Mucosa of gallbladder (tissue), 1 donor: ENCODE measurements at regions not wholly inside any gene's neighbourhood (a gene's known extent, or its start where the extent isn't known, plus 50 kb on each side); places are given as distances from the start of the nearest gene placed in this dataset.

Experiments
- DNase-seq: peaks from one replicate; pipeline ENCODE4 v3.0.0-alpha.2; 2020; ENCODE audit warnings: low spot score
- donor health status: DM: no; HTN: no; CAD: no.

DNA sequence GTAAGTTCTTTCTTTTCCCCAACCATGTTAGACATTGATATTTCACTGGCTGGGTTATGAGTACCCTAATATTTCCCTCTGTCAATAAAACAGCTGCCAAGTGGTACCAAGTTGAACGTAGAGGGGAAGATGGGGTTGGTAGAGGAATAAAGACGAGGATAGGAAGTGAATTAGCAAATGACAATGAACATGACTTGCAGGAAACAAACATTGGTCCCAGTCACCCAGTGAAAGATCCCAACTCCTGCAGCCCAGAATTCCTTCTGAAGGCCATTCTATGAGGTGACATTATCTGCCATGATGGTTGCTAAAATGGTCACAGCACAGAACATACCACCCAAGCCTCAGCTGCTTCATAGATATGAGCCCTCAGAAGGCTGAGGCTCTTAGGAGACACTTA is 159.0 kb upstream of the CTNNB1 start:
- no peak for DNase-seq

- no peak for DNase-seq
These were observed 157.8 kb upstream of the CTNNB1 start for GRCh38 chr3:41041462-41041861.

- no peak for DNase-seq
These were observed 157.4 kb upstream of the CTNNB1 start for GRCh38 chr3:41041899-41042298.

GRCh38 chr3:41044523-41044922 is 154.8 kb upstream of the CTNNB1 start:
- DNase-seq = no peak

DNA sequence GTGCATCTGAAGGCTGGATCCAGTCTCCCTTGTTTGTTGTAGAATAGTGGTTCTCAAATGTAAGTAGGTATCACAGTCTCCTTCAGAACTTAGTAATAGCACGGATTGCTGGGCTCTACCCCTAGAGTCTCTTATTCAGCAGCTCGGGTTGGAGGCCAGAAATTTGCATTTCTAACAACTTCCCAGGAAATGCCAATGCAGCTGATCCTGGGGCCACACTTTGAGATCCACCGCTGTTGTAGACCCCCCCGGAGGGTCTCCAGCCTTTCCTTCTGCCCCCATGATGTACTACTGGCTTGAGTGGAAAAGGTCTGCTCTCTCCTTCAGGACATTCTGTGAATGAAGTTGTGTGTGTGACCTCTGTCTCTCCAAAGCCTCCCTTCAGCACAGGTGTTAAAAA is 153.8 kb upstream of the CTNNB1 start:
- no peak for DNase-seq

DNA sequence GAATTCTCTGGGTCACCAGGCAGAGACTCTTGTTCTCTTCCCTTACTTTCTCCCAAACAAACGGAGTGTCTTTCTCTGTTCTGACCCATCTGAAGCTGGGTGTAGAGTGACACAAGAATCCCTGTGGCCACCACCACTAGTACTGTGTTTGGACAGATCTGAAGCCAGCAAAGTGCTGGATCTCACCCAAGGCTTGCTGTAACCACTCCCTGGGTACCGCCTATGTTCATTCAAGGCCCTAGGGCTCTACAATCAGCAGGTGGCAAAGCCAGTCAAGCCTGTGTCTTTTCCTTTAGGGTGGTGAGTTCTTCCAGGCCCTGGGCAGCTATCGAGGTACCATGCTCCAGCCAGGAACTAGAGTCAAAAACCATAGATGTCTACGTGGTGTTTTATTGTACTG is 149.2 kb upstream of the CTNNB1 start:
- peak; percentile 30 for DNase-seq

DNA sequence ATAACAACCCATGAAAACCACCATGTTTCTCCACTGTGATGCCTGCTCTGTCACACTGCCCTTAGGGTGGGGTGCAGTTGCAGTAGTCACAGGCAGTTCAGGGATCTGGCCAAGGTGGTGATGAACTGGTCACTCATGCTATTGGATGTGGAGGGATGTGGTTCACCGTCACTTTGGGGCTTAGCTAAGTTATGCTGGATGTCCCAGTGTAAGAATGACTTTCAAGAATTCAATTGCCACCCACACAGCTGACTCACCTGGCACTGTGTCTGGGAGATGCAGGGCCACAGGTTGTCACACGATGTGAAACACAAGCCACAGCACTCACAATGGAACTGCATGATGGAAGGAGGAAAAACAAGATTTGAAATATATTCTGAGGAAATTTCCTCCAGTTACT is 146.1 kb upstream of the CTNNB1 start:
- no peak for DNase-seq

GRCh38 chr3:41060106-41060505 is 139.2 kb upstream of the CTNNB1 start:
- no peak for DNase-seq

DNA sequence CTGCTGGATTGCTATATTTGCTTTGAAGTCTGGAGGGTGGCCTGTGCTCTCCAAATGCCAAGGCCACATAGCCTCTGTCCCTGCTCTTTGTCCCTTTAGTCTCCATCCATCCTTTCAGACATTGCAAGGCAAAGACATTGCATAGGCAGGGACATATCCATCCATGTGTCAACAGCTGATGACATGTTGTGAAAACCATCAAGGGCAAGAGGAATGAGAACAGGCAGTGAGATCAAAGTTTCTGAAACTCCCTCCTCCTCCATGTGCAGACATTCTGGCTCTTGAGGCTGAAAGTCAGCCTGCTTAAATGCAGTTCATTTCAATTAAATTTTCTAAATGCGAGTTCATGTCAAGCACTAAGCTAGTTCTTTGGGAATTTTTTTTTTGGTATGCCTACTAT is 135.2 kb upstream of the CTNNB1 start:
- no peak for DNase-seq

- DNase-seq = no peak
These were observed 134.8 kb upstream of the CTNNB1 start for GRCh38 chr3:41064526-41064925.

DNA sequence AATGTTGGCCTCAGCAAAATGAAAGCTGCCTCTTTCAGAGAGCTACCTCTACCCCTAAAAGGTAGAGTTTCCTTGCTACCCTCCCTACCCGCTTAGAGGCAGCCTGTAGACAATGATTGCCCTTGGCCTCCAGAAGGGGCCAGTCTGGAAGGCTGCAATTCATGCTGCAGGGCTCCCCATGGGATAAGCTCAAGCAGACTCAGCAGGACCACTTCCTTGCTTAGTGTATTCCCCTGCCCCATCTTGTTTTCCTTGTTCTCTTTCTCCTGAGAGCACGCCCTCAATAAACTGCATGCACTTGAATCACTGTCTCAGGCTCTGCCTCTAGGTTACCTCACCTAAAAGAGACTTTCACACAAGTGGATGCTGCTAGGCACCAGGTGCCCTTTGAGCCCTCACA is 134.0 kb upstream of the CTNNB1 start:
- no peak for DNase-seq

DNA sequence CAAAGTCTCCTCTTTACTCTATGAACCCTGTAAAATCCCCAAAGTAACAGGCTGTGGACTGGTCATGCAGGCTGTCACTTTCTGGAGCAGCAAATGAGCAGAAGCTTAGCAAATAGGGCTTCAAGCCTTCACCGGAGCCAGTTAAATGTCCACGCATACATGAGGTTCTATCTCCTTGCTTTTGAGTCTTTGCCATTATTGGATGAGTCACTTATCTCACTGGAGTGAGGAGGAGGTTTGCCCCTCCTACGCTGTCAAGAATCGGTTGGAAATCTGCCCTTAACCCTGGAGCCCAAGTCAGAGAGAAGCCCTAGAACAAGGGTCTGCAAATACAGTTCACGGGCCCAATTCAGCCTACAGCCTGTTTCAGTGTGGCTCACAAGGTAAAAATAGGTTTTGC is 126.1 kb upstream of the CTNNB1 start:
- no peak for DNase-seq

DNA sequence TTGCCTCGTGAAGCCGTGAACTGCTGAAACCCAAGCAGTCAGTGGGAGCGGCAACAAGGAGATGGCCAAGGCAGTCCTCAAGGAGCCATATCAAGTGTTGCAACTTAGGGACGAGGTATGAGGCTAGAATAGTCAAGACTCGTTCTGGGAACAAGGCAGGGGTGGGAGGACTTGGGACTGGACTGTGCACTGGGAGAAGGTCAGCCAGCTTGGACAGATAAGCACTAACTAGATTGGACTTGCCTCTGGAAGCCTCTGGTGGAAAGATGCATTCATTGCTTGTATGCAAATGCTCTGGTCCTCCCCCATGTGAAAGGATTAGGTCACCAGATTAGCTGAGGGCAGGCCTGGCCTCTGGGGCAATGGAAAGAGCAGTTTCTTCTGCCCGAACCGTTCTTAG is 123.3 kb upstream of the CTNNB1 start:
- no peak for DNase-seq

GRCh38 chr3:41076399-41076798 is 122.9 kb upstream of the CTNNB1 start:
- DNase-seq = no peak

DNA sequence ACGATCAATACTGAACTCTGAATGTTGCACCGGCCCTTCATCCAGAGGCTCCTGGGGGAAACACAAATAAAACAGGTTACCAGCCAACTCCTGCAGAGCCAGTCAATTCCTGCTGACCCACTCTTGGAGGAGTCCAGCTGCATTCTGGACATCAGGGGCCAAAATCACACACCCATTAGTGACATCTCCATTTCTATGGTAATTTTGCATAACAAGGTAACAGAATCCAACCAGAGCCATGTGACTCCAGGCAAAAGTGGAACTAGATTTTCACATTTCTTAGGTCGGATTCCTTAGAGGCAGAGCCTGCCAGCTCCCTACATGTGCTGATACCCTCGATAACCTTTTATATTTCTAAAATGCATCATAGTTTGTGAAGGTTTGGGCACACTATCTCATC is 119.2 kb upstream of the CTNNB1 start:
- DNase-seq = no peak

GRCh38 chr3:41088882-41089281 is 110.4 kb upstream of the CTNNB1 start:
- no peak for DNase-seq

DNA sequence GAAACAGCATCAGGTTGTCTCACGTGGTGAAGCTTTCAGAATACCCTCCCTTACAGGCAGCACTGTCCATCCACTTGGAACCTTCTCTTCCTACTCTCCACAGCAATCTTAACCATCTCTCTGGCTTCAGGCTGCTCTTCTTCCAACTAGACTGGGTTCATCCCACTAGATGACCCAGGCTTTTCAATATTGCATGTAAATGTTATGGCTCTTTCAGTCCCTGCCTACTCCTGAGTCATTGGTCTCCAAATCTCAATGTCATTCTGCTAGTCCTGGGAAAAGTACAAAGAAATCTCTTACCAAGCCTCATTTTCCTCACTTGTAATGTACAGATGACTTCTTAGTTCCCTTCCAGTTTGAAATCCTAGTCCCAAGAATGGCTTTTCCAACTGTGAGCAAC is 109.7 kb upstream of the CTNNB1 start:
- no peak for DNase-seq

DNA sequence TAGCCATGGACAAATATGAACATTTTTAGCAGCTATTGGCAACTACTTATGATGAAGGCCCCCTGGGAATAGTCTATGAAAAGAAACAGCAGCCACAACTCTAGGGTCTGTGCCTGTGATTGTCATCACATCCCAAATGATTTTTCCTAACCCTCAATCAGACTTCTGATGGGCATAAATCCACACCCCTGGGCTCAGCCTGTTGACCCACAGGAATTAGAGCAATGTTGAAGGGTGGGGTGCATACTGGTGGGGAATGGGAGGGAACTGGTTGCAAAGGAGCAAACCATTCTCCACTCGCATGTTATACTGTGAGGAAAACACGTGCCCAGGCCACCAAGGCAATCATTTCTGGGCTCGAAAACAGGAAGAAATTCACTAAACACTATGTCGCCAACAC is 106.5 kb upstream of the CTNNB1 start:
- no peak for DNase-seq

- DNase-seq = no peak
These were observed 105.8 kb upstream of the CTNNB1 start for GRCh38 chr3:41093476-41093875.

DNA sequence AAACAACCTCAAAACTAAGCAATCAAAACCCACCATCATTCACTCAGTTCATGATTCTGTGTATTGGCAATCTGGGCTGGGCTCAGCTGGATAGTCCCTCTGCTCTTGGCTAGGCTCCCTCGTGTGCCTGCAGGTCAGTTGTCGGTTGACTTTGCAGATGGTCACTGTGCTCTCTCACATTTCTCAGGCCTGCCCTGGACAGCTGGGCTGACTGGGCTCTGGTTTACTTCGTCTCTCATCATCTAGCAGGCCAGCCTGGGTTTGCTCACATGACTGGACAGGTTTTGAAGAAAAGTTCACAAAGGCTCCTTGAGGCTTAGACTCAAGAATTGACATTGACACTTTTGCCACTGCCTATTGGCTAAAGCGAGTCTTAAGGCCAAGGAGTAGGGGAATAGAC is 105.0 kb upstream of the CTNNB1 start:
- DNase-seq = no peak

GRCh38 chr3:41095702-41096101 is 103.6 kb upstream of the CTNNB1 start:
- no peak for DNase-seq

DNA sequence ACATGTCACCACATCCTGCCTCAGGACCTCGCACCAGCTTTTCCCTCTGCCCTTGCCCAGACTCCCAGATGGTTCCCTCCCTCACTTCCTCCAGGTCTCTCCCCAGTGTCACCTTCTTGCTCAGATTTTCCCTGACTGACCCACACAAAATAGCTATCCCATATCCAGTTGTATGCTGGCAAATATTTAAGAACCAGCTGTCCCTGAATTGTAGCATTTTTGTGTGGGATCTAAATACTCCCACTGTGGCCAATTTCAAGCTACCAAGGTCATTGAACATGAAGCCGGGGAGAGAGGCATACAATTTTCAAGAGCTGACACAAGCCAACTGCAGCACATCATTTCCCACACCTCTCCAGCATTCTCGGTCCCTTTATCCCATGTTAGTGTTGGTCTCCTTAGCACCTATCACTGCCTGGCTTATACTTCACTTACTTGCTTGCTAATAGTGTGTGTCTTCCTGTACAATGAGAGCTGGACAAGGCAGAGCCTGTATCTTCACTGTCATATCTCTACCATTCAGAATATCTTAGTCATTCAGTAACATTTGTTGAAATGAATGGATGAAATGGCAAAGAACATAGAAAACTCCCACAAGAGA is 101.3 kb upstream of the CTNNB1 start:
- DNase-seq = no peak

DNA sequence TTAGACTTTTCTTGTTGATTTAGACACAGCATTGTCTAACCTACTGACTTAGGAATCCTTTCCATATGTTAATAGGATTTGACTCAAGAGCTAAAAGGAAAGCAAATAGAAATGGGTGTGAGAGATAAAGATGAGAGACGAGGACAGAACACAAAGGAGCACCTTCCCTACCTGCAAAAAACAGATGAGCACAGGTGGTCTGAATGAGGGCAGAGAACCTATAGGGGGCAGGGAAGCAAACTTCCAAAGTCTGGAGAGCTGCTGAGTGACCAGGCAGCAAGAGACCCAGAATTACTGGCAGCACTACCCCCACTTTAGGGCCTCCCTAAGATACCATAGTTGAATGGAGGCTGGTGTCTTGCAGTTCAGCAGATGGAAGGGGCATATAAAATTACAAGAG is 98.1 kb upstream of the CTNNB1 start:
- no peak for DNase-seq

DNA sequence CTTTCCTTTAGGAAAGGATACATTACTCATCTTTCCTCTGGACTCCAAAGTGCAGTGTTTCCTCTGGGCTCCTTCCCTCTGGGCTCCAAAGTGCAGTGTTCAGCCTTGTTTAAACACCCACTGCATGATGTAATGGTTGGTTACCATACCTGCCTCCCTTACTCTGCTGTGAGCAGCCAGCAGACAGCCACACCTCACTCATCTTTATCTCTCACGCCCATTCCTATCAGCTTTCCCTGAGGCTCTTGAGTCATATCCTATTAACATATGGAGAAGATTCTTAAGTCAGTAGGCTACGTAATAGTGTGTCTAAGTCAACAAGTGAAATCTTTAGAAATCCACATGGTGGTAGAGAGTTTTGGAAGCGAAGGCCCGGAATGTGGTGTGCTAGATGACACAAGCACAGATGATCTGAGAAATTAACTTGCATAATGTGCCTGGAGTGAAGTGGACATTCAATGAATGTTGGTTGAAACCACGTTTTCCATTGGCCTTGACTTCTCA is 97.2 kb upstream of the CTNNB1 start:
- DNase-seq = peak; percentile 51

DNA sequence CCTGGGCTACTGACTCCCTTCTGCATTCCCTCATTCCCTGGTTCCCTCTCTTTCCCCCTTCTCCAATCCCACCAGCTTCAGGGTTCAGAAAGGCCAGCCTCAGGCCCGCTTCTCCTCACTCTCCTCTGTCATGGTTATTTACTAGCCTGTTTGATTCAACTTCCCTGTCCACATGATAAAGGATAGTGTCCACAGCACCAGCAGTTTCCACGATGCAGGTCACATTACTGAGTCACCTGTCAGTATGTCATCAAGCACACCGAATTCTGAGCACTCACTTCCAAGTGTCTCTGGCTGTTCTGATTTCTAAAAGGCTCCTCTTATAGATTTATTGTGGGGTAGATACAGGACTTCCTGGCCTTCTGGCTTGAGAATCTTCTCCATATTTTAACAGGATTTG is 96.6 kb upstream of the CTNNB1 start:
- DNase-seq = no peak
